ENCODE measurements at regions not wholly inside any gene's neighbourhood (a gene's known extent, or its start where the extent isn't known, plus 50 kb on each side); places are given as distances from the start of the nearest gene placed in this dataset.

- H3K4me3 ChIP-seq (ENCODE audit: low read depth, low read length, poor library complexity, severe bottlenecking) = no peak overlapping the region
These were observed 1201.1 kb upstream of the SLC10A2 start for GRCh38 chr13:104267206-104267811.

GRCh38 chr13:104256701-104257100 is 1190.5 kb upstream of the SLC10A2 start:
- no peaks in the 10 kb centered on the region for H3F3A ChIP-seq (ENCODE audit: insufficient read depth, low read length)
- no peaks in the 10 kb centered on the region for H3K9me2 ChIP-seq (ENCODE audit: low read depth, low read length)
- H3K36me3 ChIP-seq (ENCODE audit: insufficient read depth, low read length) = no peaks in the 10 kb centered on the region
- no peak overlapping the region for H3K9ac ChIP-seq (ENCODE audit: low read length)
- no peak for TF ChIP-seq EZH2 (IDR thresholded peaks at IDR 0.05; ENCODE audit: borderline replicate concordance, low read length)
- TF ChIP-seq CTCF (IDR thresholded peaks at IDR 0.05; ENCODE audit: low read length) = no peak
- no peak overlapping the region for H3K4me3 ChIP-seq (ENCODE audit: low read depth, low read length, poor library complexity, severe bottlenecking)
- H3K27ac ChIP-seq (ENCODE audit: low read depth, low read length, poor library complexity, severe bottlenecking) = no peak overlapping the region
- H3K4me2 ChIP-seq (ENCODE audit: low read length) = no peak overlapping the region
- 0 out of 2 replicates have a peak, but pooled peaks cover 3% of the 10 kb centered on the region for H4K20me1 ChIP-seq (ENCODE audit: insufficient read depth, low read length)
- no peaks in the 10 kb centered on the region for H3K4me1 ChIP-seq (ENCODE audit: insufficient read depth, low read length, severe bottlenecking)
- H3K9me3 ChIP-seq (ENCODE audit: low read length) = no peaks in the 10 kb centered on the region
- H3K79me2 ChIP-seq (ENCODE audit: insufficient read depth, low read length) = no peaks in the 10 kb centered on the region
- no peak overlapping the region for H2AFZ ChIP-seq (ENCODE audit: low read length)
- no peaks in the 10 kb centered on the region for H3K27me3 ChIP-seq (ENCODE audit: insufficient read depth, low read length)

More at GRCh38 chr13:104267206-104267811, 1201.1 kb upstream of the SLC10A2 start:
- no peaks in the 10 kb centered on the region for H3K9me3 ChIP-seq (ENCODE audit: low read length)
- no peak for TF ChIP-seq CTCF (IDR thresholded peaks at IDR 0.05; ENCODE audit: low read length)
- H3K27ac ChIP-seq (ENCODE audit: low read depth, low read length, poor library complexity, severe bottlenecking) = no peak overlapping the region
- H3F3A ChIP-seq (ENCODE audit: insufficient read depth, low read length) = no peaks in the 10 kb centered on the region
- no peak overlapping the region for H3K9ac ChIP-seq (ENCODE audit: low read length)
- no peaks in the 10 kb centered on the region for H3K27me3 ChIP-seq (ENCODE audit: insufficient read depth, low read length)
- no peak overlapping the region for H2AFZ ChIP-seq (ENCODE audit: low read length)
- H3K4me1 ChIP-seq (ENCODE audit: insufficient read depth, low read length, severe bottlenecking) = no peaks in the 10 kb centered on the region
- H4K20me1 ChIP-seq (ENCODE audit: insufficient read depth, low read length) = no peaks in the 10 kb centered on the region
- H3K36me3 ChIP-seq (ENCODE audit: insufficient read depth, low read length) = no peaks in the 10 kb centered on the region
- no peaks in the 10 kb centered on the region for H3K79me2 ChIP-seq (ENCODE audit: insufficient read depth, low read length)
- no peaks in the 10 kb centered on the region for H3K9me2 ChIP-seq (ENCODE audit: low read depth, low read length)
- no peak overlapping the region for H3K4me2 ChIP-seq (ENCODE audit: low read length)

GRCh38 chr13:104253063-104253680 is 1187.0 kb upstream of the SLC10A2 start:
- no peaks in the 10 kb centered on the region for H3K36me3 ChIP-seq (ENCODE audit: insufficient read depth, low read length)
- H4K20me1 ChIP-seq (ENCODE audit: insufficient read depth, low read length) = 0 out of 2 replicates have a peak, but pooled peaks cover 3% of the 10 kb centered on the region
- H3K27ac ChIP-seq (ENCODE audit: low read depth, low read length, poor library complexity, severe bottlenecking) = no peak overlapping the region
- no peak overlapping the region for H2AFZ ChIP-seq (ENCODE audit: low read length)
- no peaks in the 10 kb centered on the region for H3K27me3 ChIP-seq (ENCODE audit: insufficient read depth, low read length)
- H3K79me2 ChIP-seq (ENCODE audit: insufficient read depth, low read length) = no peaks in the 10 kb centered on the region
- no peaks in the 10 kb centered on the region for H3K4me1 ChIP-seq (ENCODE audit: insufficient read depth, low read length, severe bottlenecking)
- TF ChIP-seq EZH2 (IDR thresholded peaks at IDR 0.05; ENCODE audit: borderline replicate concordance, low read length) (no peak), CTCF (IDR thresholded peaks at IDR 0.05; ENCODE audit: low read length) (no peak)
- H3K9me3 ChIP-seq (ENCODE audit: low read length) = no peaks in the 10 kb centered on the region
- no peaks in the 10 kb centered on the region for H3F3A ChIP-seq (ENCODE audit: insufficient read depth, low read length)
- H3K9ac ChIP-seq (ENCODE audit: low read length) = no peak overlapping the region
- no peaks in the 10 kb centered on the region for H3K9me2 ChIP-seq (ENCODE audit: low read depth, low read length)
- H3K4me2 ChIP-seq (ENCODE audit: low read length) = no peak overlapping the region
- no peak overlapping the region for H3K4me3 ChIP-seq (ENCODE audit: low read depth, low read length, poor library complexity, severe bottlenecking)
